Heart right ventricle (tissue), 16 donors: ENCODE measurements at regions not wholly inside any gene's neighbourhood (a gene's known extent, or its start where the extent isn't known, plus 50 kb on each side); places are given as distances from the start of the nearest gene placed in this dataset.

Experiments used
- ATAC-seq, 8 donors: fragments of 200-7000 bp; cut with Tn5 transposase; one replicate each; pipeline ENCODE4 v1.9.1; 2020; ENCODE audit warnings: mild to moderate bottlenecking in 8 of 8, moderate library complexity in 8 of 8, moderate number of reproducible peaks in 1 of 8
- DNase-seq, 2 donors: peaks; one replicate each; pipeline ENCODE4 v3.0.0-alpha.2; 2020
- H3K27ac ChIP-seq, 10 donors: fragments of 200-600 bp; sonication (generic) in 2 of 10; one replicate each; pipeline versions ENCODE4 v1.5.0 to v1.8.0; 2020 to 2022; ENCODE audit warnings: mild to moderate bottlenecking in 3 of 10
- H3K27me3 ChIP-seq, 7 donors: fragments of 200-600 bp; one replicate each; pipeline ENCODE4 v1.8.0; 2021 to 2022; ENCODE audit warnings: mild to moderate bottlenecking in 2 of 7
- H3K36me3 ChIP-seq, 9 donors: fragments of 200-600 bp; sonication (generic) in 1 of 9; one replicate each; pipeline versions ENCODE4 v1.5.0 to v1.8.0; 2020 to 2022; ENCODE audit warnings: mild to moderate bottlenecking in 2 of 9
- H3K4me1 ChIP-seq, 9 donors: fragments of 200-600 bp; sonication (generic) in 1 of 9; one replicate each; pipeline versions ENCODE4 v1.5.0 to v1.8.0; 2020 to 2022; ENCODE audit warnings: mild to moderate bottlenecking in 4 of 9
- H3K4me3 ChIP-seq, 10 donors: fragments of 200-600 bp; sonication (generic) in 2 of 10; one replicate each; pipeline versions ENCODE4 v1.5.0 to v1.8.0; 2020 to 2022; ENCODE audit warnings: mild to moderate bottlenecking in 7 of 10, moderate library complexity in 2 of 10
- H3K9me3 ChIP-seq, 11 donors: fragments of 200-600 bp in 10 of 11; sonication (generic) in 2 of 11; one replicate each; pipeline versions ENCODE4 v1.5.0 to v1.8.0; 2013 to 2022; ENCODE audit warnings: mild to moderate bottlenecking in 2 of 11, control low read depth in 1 of 11, moderate library complexity in 1 of 11
- CTCF ChIP-seq, 9 donors: fragments of 200-600 bp; sonication (generic) in 2 of 9; IDR thresholded peaks; one replicate each; pipeline versions ENCODE4 v1.5.0 to v1.8.0; 2021 to 2022; ENCODE audit warnings: antibody characterized with exemption in 9 of 9, mild to moderate bottlenecking in 5 of 9, moderate library complexity in 1 of 9
- WGBS, 2 donors: extraction: QIAGEN DNeasy Blood & Tissue Kit; methylation state at CpG; one replicate each; pipeline ENCODE4 v1.1.7; 2013; ENCODE audit warnings: inconsistent platforms in 1 of 2; 5-methylcytosine and 5-hydroxymethylcytosine counted together
- intact Hi-C, 10 donors: fragments of 100-400 bp; cut with DNase I; formaldehyde crosslinking; loops; one replicate each; pipeline versions ENCODE4 v1.11.1 to v1.14.2; 2022
- donor health status: Arrhythmogenic right ventricular cardiomyopathy.
- donor health status: ischemic (EF 13 %, LVEDD 7.1; RV severe dilation, severe dysfunction).
- donor health status: healthy with polysubstance abuse.
- donor health status: DM: no; HTN: yes; CAD: no.
- donor health status: DM: no; HTN: no; CAD: no.
- donor health status: ischemic (EF 25% LVEDD 6.9; RV normal size, moderate dysfunction).
- donor health status: ischemic (EF 25% LVEDD 5.7; RV mildly dilated, moderate dysfunction).
- donor health status: healthy.
- donor health status: DM: yes; HTN: yes; CAD: no.
- donor health status: Ischemic cardiomyopathy.
- donor health status: ischemic (EF 35%, LVEDD 5.7; RV mildly dilated, moderate dysfunction).
- donor health status: nonischemic (EF 11% LVEDD 7.7; RV severe dilation, severe dysfunction).
- donor health status: DM: yes; HTN: yes; CAD: no.
- donor health status: PGD.
- donor health status: ischemic (EF 29% LVEDD 5.4; RV normal size, mild dysfunction).
- donor health status: nonischemic (EF 23%, LVEDD 6.1; RV moderate dilation, normal function).

GRCh38 chr12:43072431-43072830 lies 479.6 kb downstream of the ADAMTS20 start:
- H3K36me3 ChIP-seq: no peaks in the 10 kb centered on the region
- WGBS, 2 donors: 89 to 93% methylated on average over 1 of the region's 1 CpG
- intact Hi-C loops: loop anchor here in 1 of 10 donors (5.0 kb wide), 1 partner anchor 1165 kb away; no protein-coding TSS in a partner anchor
- no peak overlapping the region for H3K4me3 ChIP-seq
- ATAC-seq: no peak
- H3K9me3 ChIP-seq: peaks cover 0 to 6% (median 0%) of the 10 kb centered on the region in 11 donors
- H3K27me3 ChIP-seq: no peaks in the 10 kb centered on the region
- DNase-seq: no peak
- no peak for TF ChIP-seq CTCF (IDR thresholded peaks at IDR 0.05)
- H3K27ac ChIP-seq: no peak overlapping the region
- H3K4me1 ChIP-seq: no peaks in the 10 kb centered on the region

- ATAC-seq: peak in 1 of 8 donors; percentile 82
- Histone ChIP-seq H3K27ac (no peak overlapping the region), H3K27me3 (no peaks in the 10 kb centered on the region), H3K36me3 (no peaks in the 10 kb centered on the region), H3K9me3 (no peaks in the 10 kb centered on the region), H3K4me1 (no peaks in the 10 kb centered on the region), H3K4me3 (no peak overlapping the region)
- DNase-seq: peak; percentile 7 to 34
- no peak for TF ChIP-seq CTCF (IDR thresholded peaks at IDR 0.05)
- 74 to 77% methylated on average over 5 of the region's 5 CpGs for WGBS, 2 donors
- intact Hi-C loops: loop anchor here in 1 of 10 donors (5.0 kb wide), 1 partner anchor 1168 kb away; no protein-coding TSS in a partner anchor
Observed at GRCh38 chr12:43069768-43070221, 480.2 kb upstream of the PRICKLE1 start.

GRCh38 chr12:43066471-43066870 lies 476.9 kb upstream of the PRICKLE1 start:
- Histone ChIP-seq H3K27me3 (no peaks in the 10 kb centered on the region), H3K27ac (no peak overlapping the region), H3K4me3 (no peak overlapping the region), H3K36me3 (no peaks in the 10 kb centered on the region), H3K9me3 (no peaks in the 10 kb centered on the region), H3K4me1 (no peaks in the 10 kb centered on the region)
- no peak for TF ChIP-seq CTCF (IDR thresholded peaks at IDR 0.05)
- DNase-seq (no peak), ATAC-seq (no peak)
- intact Hi-C loops: no loop called here
- WGBS, 2 donors: 80 to 86% methylated on average over 2 of the region's 2 CpGs

- DNase-seq (no peak), ATAC-seq (peak in 4 of 8 donors; percentile 35 to 67 (median 50))
- TF ChIP-seq CTCF (IDR thresholded peaks at IDR 0.05): no peak
- no peaks in the 10 kb centered on the region for H3K36me3 ChIP-seq
- H3K9me3 ChIP-seq: no peaks in the 10 kb centered on the region
- no peaks in the 10 kb centered on the region for H3K27me3 ChIP-seq
- 74 to 83% methylated on average over 3 of the region's 3 CpGs for WGBS, 2 donors
- no peak overlapping the region for H3K4me3 ChIP-seq
- intact Hi-C loops: no loop called here
- H3K4me1 ChIP-seq: peaks cover 0 to 9% (median 0%) of the 10 kb centered on the region in 9 donors
- H3K27ac ChIP-seq: no peak overlapping the region
Observed at GRCh38 chr12:43063650-43064049, 474.1 kb upstream of the PRICKLE1 start.
